ENCODE measurements at regions not wholly inside any gene's neighbourhood (a gene's known extent, or its start where the extent isn't known, plus 50 kb on each side); places are given as distances from the start of the nearest gene placed in this dataset.
A peak's percentile ranks its signal among the peaks of the same experiment; 100 is the strongest.

- H3K4me3 ChIP-seq: no peak overlapping the region
- intact Hi-C loops (cut with micrococcal nuclease): loop anchor here (10.0 kb wide), 1 partner anchor 209 kb away; no protein-coding TSS in a partner anchor
- no peaks in the 10 kb centered on the region for H3K9me3 ChIP-seq (replicated peaks)
- TF ChIP-seq CTCF (IDR thresholded peaks at IDR 0.05; ENCODE audit: borderline replicate concordance): no peak
- H3K27ac ChIP-seq (replicated peaks): no peak overlapping the region
- H3K4me1 ChIP-seq: peaks cover 37% of the 10 kb centered on the region
- no peaks in the 10 kb centered on the region for H3K36me3 ChIP-seq
- no peaks in the 10 kb centered on the region for H3K27me3 ChIP-seq (ENCODE audit: low read depth)
- DNase-seq: no peak
These were observed 167.8 kb upstream of the NCAM1 start for GRCh38 chr11:112793416-112793815.

- intact Hi-C loops (cut with micrococcal nuclease): loop anchor here (10.0 kb wide), 1 partner anchor 210 kb away; no protein-coding TSS in a partner anchor
- Histone ChIP-seq H3K27me3 (ENCODE audit: low read depth) (no peaks in the 10 kb centered on the region), H3K36me3 (no peaks in the 10 kb centered on the region), H3K9me3 (replicated peaks) (no peaks in the 10 kb centered on the region), H3K4me3 (no peak overlapping the region), H3K4me1 (peaks cover 38% of the 10 kb centered on the region), H3K27ac (replicated peaks) (no peak overlapping the region)
- TF ChIP-seq CTCF (IDR thresholded peaks at IDR 0.05; ENCODE audit: borderline replicate concordance): no peak
- no peak for DNase-seq
These were observed 166.8 kb upstream of the NCAM1 start for GRCh38 chr11:112794331-112794846.

GRCh38 chr11:112795142-112795815 lies 165.9 kb upstream of the NCAM1 start:
- H3K9me3 ChIP-seq (replicated peaks): no peaks in the 10 kb centered on the region
- no peaks in the 10 kb centered on the region for H3K36me3 ChIP-seq
- no peak overlapping the region for H3K4me3 ChIP-seq
- DNase-seq: no peak
- TF ChIP-seq CTCF (IDR thresholded peaks at IDR 0.05; ENCODE audit: borderline replicate concordance): peak; percentile 65
- no peaks in the 10 kb centered on the region for H3K27me3 ChIP-seq (ENCODE audit: low read depth)
- intact Hi-C loops (cut with micrococcal nuclease): loop anchor here (10.0 kb wide), 1 partner anchor 210 kb away; no protein-coding TSS in a partner anchor
- H3K27ac ChIP-seq (replicated peaks): peak overlapping the region; percentile 16
- H3K4me1 ChIP-seq: peaks cover 38% of the 10 kb centered on the region

- no peaks in the 10 kb centered on the region for H3K27me3 ChIP-seq (ENCODE audit: low read depth)
- H3K4me3 ChIP-seq: no peak overlapping the region
- H3K9me3 ChIP-seq (replicated peaks): no peaks in the 10 kb centered on the region
- intact Hi-C loops (cut with micrococcal nuclease): loop anchor here (10.0 kb wide), 1 partner anchor 211 kb away; no protein-coding TSS in a partner anchor
- no peaks in the 10 kb centered on the region for H3K36me3 ChIP-seq
- H3K4me1 ChIP-seq: peaks cover 40% of the 10 kb centered on the region
- H3K27ac ChIP-seq (replicated peaks): peak overlapping the region; percentile 16
- no peak for DNase-seq
- TF ChIP-seq CTCF (IDR thresholded peaks at IDR 0.05; ENCODE audit: borderline replicate concordance): no peak
These were observed 165.1 kb upstream of the NCAM1 start for GRCh38 chr11:112795911-112796649.

GRCh38 chr11:112797092-112797491 lies 164.1 kb upstream of the NCAM1 start:
- TF ChIP-seq CTCF (IDR thresholded peaks at IDR 0.05; ENCODE audit: borderline replicate concordance): no peak
- no peak overlapping the region for H3K4me3 ChIP-seq
- peaks cover 50% of the 10 kb centered on the region for H3K4me1 ChIP-seq
- H3K27ac ChIP-seq (replicated peaks): no peak overlapping the region
- no peak for DNase-seq
- H3K9me3 ChIP-seq (replicated peaks): no peaks in the 10 kb centered on the region
- no peaks in the 10 kb centered on the region for H3K36me3 ChIP-seq
- H3K27me3 ChIP-seq (ENCODE audit: low read depth): no peaks in the 10 kb centered on the region
- intact Hi-C loops (cut with micrococcal nuclease): loop anchor here (10.0 kb wide), 1 partner anchor 212 kb away; no protein-coding TSS in a partner anchor
